Caco-2 (cell line): ENCODE measurements at regions not wholly inside any gene's neighbourhood (a gene's known extent, or its start where the extent isn't known, plus 50 kb on each side); places are given as distances from the start of the nearest gene placed in this dataset.

Experiments used
- BruUV-seq: library from RNA; stranded (reverse); fragments of 400-500 nt; replicated peaks from 2 replicates; lab custom pipeline; 2021; lab: Mats Ljungman, UMichigan
- CTCF ChIA-PET: fragments of 300-600 bp; sonication (Branson Sonifier 250); formaldehyde crosslinking; loops from one replicate; lab custom pipeline; 2022; ENCODE audit warnings: antibody characterized with exemption; lab: Charles Lee
- POLR2A ChIA-PET: fragments of 300-600 bp; sonication (Branson Sonifier 250); formaldehyde crosslinking; loops from one replicate; lab custom pipeline; 2022; ENCODE audit warnings: antibody characterized with exemption; lab: Charles Lee
- DNase-seq, 2 experiments: peaks; one replicate each; pipeline versions ENCODE4 v3.0.0 to v3.0.0-alpha.2; 2020 to 2022
- H3K27me3 ChIP-seq: replicated peaks from 2 replicates; pipeline ENCODE4 v1.6.0; 2011; ENCODE audit warnings: low read length; ENCODE audit not compliant: control insufficient read depth, insufficient read depth
- H3K36me3 ChIP-seq: 2 replicates; pipeline ENCODE4 v1.5.1; 2011; ENCODE audit warnings: low read length; ENCODE audit not compliant: control insufficient read depth, insufficient read depth
- H3K4me1 ChIP-seq: fragments of 250-450 bp; sonication (Bioruptor Pico); 2 replicates; pipeline ENCODE4 v1.5.1; 2020; ENCODE audit warnings: mild to moderate bottlenecking
- H3K4me3 ChIP-seq: 2 replicates; pipeline ENCODE4 v1.5.1; 2011; ENCODE audit warnings: low read depth, mild to moderate bottlenecking, control low read depth, low read length
- H3K9me3 ChIP-seq: fragments of 250-450 bp; sonication (Bioruptor Pico); 2 replicates; pipeline ENCODE4 v1.5.1; 2020; ENCODE audit warnings: mild to moderate bottlenecking, moderate library complexity
- H3K27ac Mint-ChIP-seq: one replicate; pipeline ENCODE4 v1.8.0; 2022; ENCODE audit warnings: mixed read lengths; ENCODE audit not compliant: unreplicated experiment
- H3K27me3 Mint-ChIP-seq: one replicate; pipeline ENCODE4 v1.8.0; 2022; ENCODE audit warnings: mixed read lengths; ENCODE audit not compliant: insufficient read depth, unreplicated experiment
- H3K36me3 Mint-ChIP-seq: one replicate; pipeline ENCODE4 v1.8.0; 2022; ENCODE audit warnings: mild to moderate bottlenecking, mixed read lengths; ENCODE audit not compliant: insufficient read depth, unreplicated experiment
- H3K4me1 Mint-ChIP-seq: one replicate; pipeline ENCODE4 v1.8.0; 2022; ENCODE audit warnings: low read depth, mixed read lengths; ENCODE audit not compliant: unreplicated experiment
- H3K4me3 Mint-ChIP-seq: one replicate; pipeline ENCODE4 v1.8.0; 2022; ENCODE audit warnings: mild to moderate bottlenecking, moderate library complexity, mixed read lengths; ENCODE audit not compliant: unreplicated experiment
- H3K9me3 Mint-ChIP-seq: one replicate; pipeline ENCODE4 v1.8.0; 2022; ENCODE audit warnings: mixed read lengths; ENCODE audit not compliant: unreplicated experiment
- intact Hi-C: fragments of 100-400 bp; cut with micrococcal nuclease; formaldehyde crosslinking; loops from one replicate; pipeline ENCODE4 v1.10.0; 2022; ENCODE audit not compliant: unreplicated experiment
- TF ChIP-seq, protein P1 (sequence below), 2 experiments: fragments of 200-600 bp in 1 of 2; IDR thresholded peaks; 1 replicate in 1 of 2; 2 replicates in 1 of 2; pipeline versions ENCODE4 v1.5.1 to v1.8.0; 2011 to 2022; ENCODE audit warnings: antibody characterized with exemption in 1 of 2, control low read depth in 1 of 2, inconsistent platforms in 1 of 2, low read depth in 1 of 2, low read length in 1 of 2, mild to moderate bottlenecking in 1 of 2, moderate library complexity in 1 of 2; ENCODE audit not compliant: insufficient read depth in 1 of 2, severe bottlenecking in 1 of 2, unreplicated experiment in 1 of 2

- Mint-ChIP-seq H3K27me3 (no peaks in the 10 kb centered on the region), H3K27ac (no peak overlapping the region), H3K36me3 (no peaks in the 10 kb centered on the region), H3K4me1 (no peaks in the 10 kb centered on the region), H3K9me3 (no peaks in the 10 kb centered on the region), H3K4me3 (no peak overlapping the region)
- H3K9me3 ChIP-seq = no peaks in the 10 kb centered on the region
- H3K4me3 ChIP-seq = no peak overlapping the region
- TF ChIP-seq, protein P1, sequence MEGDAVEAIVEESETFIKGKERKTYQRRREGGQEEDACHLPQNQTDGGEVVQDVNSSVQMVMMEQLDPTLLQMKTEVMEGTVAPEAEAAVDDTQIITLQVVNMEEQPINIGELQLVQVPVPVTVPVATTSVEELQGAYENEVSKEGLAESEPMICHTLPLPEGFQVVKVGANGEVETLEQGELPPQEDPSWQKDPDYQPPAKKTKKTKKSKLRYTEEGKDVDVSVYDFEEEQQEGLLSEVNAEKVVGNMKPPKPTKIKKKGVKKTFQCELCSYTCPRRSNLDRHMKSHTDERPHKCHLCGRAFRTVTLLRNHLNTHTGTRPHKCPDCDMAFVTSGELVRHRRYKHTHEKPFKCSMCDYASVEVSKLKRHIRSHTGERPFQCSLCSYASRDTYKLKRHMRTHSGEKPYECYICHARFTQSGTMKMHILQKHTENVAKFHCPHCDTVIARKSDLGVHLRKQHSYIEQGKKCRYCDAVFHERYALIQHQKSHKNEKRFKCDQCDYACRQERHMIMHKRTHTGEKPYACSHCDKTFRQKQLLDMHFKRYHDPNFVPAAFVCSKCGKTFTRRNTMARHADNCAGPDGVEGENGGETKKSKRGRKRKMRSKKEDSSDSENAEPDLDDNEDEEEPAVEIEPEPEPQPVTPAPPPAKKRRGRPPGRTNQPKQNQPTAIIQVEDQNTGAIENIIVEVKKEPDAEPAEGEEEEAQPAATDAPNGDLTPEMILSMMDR (IDR thresholded peaks at IDR 0.05; ENCODE audit: insufficient read depth in 1 of 2, low read depth in 1 of 2, low read length in 1 of 2, severe bottlenecking in 1 of 2, unreplicated experiment in 1 of 2) = no peak
- DNase-seq = no peak
- H3K4me1 ChIP-seq = no peaks in the 10 kb centered on the region
- BruUV-seq = no TSS peak
- POLR2A ChIA-PET = no interaction called here
- intact Hi-C loops = no loop called here
- no peaks in the 10 kb centered on the region for H3K36me3 ChIP-seq
- no peaks in the 10 kb centered on the region for H3K27me3 ChIP-seq
- CTCF ChIA-PET = no interaction called here
Measured at GRCh38 chr4:28426251-28426650, 1565.6 kb downstream of the STIM2 start.

- TF ChIP-seq, protein P1 (IDR thresholded peaks at IDR 0.05; ENCODE audit: insufficient read depth in 1 of 2, low read depth in 1 of 2, low read length in 1 of 2, severe bottlenecking in 1 of 2, unreplicated experiment in 1 of 2) = no peak
- no TSS peak for BruUV-seq
- no peaks in the 10 kb centered on the region for H3K36me3 ChIP-seq
- intact Hi-C loops = no loop called here
- H3K36me3 Mint-ChIP-seq = no peaks in the 10 kb centered on the region
- no peaks in the 10 kb centered on the region for H3K27me3 ChIP-seq
- no peak for DNase-seq
- no peaks in the 10 kb centered on the region for H3K9me3 Mint-ChIP-seq
- no peaks in the 10 kb centered on the region for H3K4me1 Mint-ChIP-seq
- H3K4me3 ChIP-seq = no peak overlapping the region
- POLR2A ChIA-PET = no interaction called here
- no peak overlapping the region for H3K4me3 Mint-ChIP-seq
- CTCF ChIA-PET = no interaction called here
- H3K9me3 ChIP-seq = no peaks in the 10 kb centered on the region
- H3K27ac Mint-ChIP-seq = no peak overlapping the region
- no peaks in the 10 kb centered on the region for H3K27me3 Mint-ChIP-seq
- H3K4me1 ChIP-seq = no peaks in the 10 kb centered on the region
Measured at GRCh38 chr4:28427306-28428085, 1566.9 kb downstream of the STIM2 start.

GRCh38 chr4:28432348-28433025, 1571.8 kb downstream of the STIM2 start:
- POLR2A ChIA-PET = no interaction called here
- H3K27me3 Mint-ChIP-seq = no peaks in the 10 kb centered on the region
- BruUV-seq = no TSS peak
- H3K36me3 Mint-ChIP-seq = peaks cover 5% of the 10 kb centered on the region
- Histone ChIP-seq H3K9me3 (no peaks in the 10 kb centered on the region), H3K27me3 (no peaks in the 10 kb centered on the region), H3K36me3 (no peaks in the 10 kb centered on the region), H3K4me3 (no peak overlapping the region), H3K4me1 (peaks cover 38% of the 10 kb centered on the region)
- no peak for DNase-seq
- peaks cover 21% of the 10 kb centered on the region for H3K4me1 Mint-ChIP-seq
- TF ChIP-seq, protein P1 (IDR thresholded peaks at IDR 0.05; ENCODE audit: insufficient read depth in 1 of 2, low read depth in 1 of 2, low read length in 1 of 2, severe bottlenecking in 1 of 2, unreplicated experiment in 1 of 2) = no peak
- peak overlapping the region; percentile 71 for H3K27ac Mint-ChIP-seq
- CTCF ChIA-PET = no interaction called here
- no peak overlapping the region for H3K4me3 Mint-ChIP-seq
- intact Hi-C loops = no loop called here
- no peaks in the 10 kb centered on the region for H3K9me3 Mint-ChIP-seq
